Activated CD4-positive, alpha-beta T cell treated with anti-CD3 and anti-CD28 coated beads, Interleukin-2, amount 50 U/mL, for 48 hours (primary cell): ENCODE measurements at regions not wholly inside any gene's neighbourhood (a gene's known extent, or its start where the extent isn't known, plus 50 kb on each side); places are given as distances from the start of the nearest gene placed in this dataset.
"Not testable (repeated sequence)": the region's sequence is repeated elsewhere in the genome, so short reads cannot be mapped to it uniquely, and the experiment has no call there.

Experiments used
- DNase-seq, 2 experiments: peaks; one replicate each; pipeline ENCODE4 v3.0.0-alpha.2; 2020

GRCh38 chr4:8972635-8973034, 101.0 kb upstream of the HMX1 start:
- DNase-seq, result not testable (repeated sequence)

GRCh38 chr4:8965896-8966295, 94.3 kb upstream of the HMX1 start:
- not testable (repeated sequence) for DNase-seq

DNA sequence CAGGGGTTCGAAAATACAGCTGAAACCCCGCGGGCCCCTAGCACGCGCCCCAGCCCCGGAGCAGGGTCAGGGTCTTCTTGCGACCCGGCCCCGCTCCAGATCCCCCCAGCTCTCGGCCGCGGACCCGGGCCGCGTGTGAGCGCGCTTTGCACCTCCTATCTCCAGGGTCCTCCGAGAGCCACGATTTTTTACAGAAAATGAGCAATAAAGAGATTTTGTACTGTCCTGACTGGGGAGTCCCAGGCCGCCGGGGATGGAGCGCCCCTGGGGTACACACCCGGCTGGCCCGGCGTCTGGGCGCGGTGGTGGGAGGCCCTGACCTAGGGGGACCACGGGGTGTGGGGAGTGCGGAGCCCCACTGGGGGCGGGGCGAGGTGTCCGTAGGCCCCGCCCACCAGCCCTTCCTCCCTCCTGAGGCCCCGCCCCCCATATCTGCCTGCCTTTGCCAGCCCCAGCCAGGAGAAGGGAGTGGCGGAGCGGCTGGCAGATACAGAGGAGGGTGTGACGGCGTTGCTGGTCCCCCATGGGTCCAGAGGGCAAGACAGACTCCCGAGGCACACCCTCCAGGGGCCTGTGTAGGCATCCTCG, 92.7 kb upstream of the HMX1 start:
- DNase-seq, result peak; percentile 10 to 13

GRCh38 chr4:8963533-8963932, 91.9 kb upstream of the HMX1 start:
- not testable (repeated sequence) for DNase-seq

DNA sequence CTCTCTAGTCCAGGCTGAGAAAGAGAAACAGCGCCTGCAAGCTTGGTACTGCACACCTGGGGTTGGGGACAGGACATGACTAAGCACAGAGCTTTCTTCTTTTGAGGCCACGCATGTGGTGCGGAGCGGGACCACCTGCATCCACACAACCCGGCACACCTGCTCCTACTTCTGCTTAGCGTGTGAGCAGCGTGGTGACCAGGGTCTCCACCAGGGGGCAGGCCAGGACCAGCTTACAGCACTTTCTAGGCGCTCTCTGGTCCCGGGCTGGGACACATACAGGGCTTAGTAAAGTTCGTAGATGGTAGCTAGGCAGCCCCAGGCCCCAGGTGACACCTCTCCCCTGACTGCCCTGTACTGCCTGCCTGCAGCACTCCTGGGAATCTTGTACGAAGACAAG, 89.7 kb upstream of the HMX1 start:
- peak; percentile 74 to 79 for DNase-seq

GRCh38 chr4:8959471-8959870, 87.8 kb upstream of the HMX1 start:
- not testable (repeated sequence) for DNase-seq

DNA sequence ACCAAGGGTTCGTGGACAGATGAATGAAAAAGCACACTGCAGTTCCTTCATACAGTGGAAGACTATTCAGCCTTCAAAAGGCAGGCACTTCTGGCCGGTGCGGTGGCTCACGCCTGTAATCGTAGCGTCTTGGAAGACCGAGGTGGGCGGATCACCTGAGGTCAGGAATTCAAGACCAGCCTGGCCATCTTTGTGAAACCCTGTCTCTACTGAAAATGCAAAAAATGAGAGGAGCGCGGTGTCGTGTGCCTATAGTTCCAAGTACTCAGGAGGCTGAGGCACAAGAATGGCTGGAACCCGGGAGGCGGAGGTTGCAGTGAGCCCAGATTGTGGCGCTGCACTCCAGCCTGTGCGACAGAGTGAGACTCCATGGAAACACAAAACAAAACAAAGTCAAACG, 82.4 kb upstream of the HMX1 start:
- DNase-seq, result not testable (repeated sequence)

GRCh38 chr4:8952791-8953190, 81.2 kb upstream of the HMX1 start:
- DNase-seq, result not testable (repeated sequence)

DNA sequence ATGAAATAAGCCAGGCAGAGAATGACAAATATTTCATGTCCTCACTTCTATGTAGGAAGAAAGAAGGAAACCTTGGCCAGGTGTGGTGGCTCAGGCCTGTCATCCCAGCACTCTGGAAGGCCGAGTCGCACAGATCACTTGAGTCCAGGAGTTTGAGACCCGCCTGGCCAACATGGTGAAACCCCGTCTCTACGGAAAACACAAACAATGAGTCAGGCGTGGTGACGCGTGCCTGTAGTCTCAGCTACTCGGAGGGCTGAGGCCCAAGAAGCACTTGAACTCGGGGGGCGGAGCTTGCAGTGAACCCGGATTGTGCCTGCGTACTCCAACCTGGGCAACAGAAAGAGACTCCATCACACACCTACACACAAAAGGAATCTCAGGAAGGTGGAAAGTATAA, 80.5 kb upstream of the HMX1 start:
- DNase-seq, result not testable (repeated sequence)

- DNase-seq, result not testable (repeated sequence)
Measured at GRCh38 chr4:8945506-8945905, 73.9 kb upstream of the HMX1 start.

- DNase-seq, result not testable (repeated sequence)
Measured at GRCh38 chr4:8943367-8943766, 71.7 kb upstream of the HMX1 start.

GRCh38 chr4:8942088-8942487, 70.4 kb upstream of the HMX1 start:
- not testable (repeated sequence) for DNase-seq

GRCh38 chr4:8941492-8941805, 69.8 kb upstream of the HMX1 start:
- not testable (repeated sequence) for DNase-seq

- DNase-seq, result peak in 1 of 2 experiments; percentile 16
Measured at GRCh38 chr4:8940792-8941491, 69.3 kb upstream of the HMX1 start.

DNA sequence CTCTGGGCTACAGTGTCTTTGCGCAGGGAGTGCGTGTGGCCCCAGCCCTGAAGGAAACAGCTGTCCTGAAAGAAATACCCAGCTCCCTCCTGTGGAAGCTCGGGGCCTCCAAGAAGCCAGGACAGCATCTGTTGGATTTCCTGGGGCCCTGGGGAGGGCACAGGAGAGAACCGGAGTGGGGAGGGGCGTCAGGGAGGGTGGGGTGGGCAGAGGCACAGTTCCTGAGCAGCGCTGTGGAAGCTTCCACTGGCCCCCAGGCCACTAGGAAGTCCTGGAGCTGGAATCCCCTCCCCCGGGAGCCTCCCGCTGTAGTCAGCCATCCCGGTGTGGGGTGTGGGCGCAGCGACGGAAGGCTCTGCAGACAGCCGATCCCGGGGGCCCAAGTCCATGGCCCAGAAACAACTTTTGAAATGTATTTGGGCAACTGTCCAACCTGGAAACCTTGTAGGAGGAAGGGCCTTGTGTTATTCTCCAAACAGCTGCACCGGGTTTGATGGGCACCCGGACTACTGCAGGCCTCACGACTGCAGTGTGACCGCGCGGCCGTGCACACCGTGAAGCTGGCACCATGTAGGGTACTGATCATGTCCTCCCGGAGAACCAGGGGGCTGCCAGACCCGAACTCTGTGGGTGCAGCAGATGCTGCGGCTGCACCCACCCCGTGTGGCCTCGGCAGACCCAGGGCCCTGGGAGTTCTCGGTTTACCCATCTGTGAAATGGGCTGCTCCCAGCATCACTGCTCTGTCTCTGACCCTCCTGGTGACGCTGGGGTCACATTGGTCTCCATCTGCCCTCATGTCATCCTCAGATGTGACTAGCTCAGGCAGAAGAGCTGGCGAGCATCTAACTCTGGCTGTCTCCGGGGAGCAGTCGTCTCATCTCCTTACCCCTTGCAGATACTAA, 68.5 kb upstream of the HMX1 start:
- no peak for DNase-seq

DNA sequence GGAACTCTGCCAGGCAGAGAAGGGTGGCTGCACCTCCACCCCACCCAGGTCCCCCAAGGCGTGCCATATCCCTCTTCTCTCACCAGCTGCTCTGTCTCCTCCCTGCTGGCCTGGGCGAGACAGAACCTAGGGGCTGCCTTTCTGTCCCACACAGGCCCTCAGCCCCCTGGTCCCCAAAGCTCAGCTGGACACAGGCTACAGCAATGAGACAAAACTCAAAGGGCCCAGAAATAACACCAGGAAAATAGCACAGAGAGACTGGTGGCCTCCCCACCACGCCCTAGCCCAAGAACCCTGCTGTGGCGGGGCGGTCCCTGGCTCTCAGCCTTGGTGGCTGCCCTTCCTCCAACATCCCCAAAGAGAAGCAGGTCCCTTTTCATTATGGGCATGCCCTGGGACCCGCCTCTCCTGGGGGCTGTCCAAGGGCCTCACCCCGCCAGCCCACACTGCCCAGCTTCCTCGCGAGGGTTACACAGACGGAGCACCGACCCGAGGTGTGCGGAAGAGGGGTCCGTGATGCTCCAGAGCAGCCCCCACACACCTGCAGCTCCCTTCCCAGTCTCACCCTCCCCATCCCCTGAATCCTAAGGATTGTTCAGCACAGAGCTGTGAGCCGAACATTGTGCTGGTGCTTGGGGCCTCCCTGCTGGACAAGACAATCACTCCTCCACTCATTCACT, 67.7 kb upstream of the HMX1 start:
- DNase-seq, result no peak

GRCh38 chr4:8938623-8939022, 67.0 kb upstream of the HMX1 start:
- no peak for DNase-seq

DNA sequence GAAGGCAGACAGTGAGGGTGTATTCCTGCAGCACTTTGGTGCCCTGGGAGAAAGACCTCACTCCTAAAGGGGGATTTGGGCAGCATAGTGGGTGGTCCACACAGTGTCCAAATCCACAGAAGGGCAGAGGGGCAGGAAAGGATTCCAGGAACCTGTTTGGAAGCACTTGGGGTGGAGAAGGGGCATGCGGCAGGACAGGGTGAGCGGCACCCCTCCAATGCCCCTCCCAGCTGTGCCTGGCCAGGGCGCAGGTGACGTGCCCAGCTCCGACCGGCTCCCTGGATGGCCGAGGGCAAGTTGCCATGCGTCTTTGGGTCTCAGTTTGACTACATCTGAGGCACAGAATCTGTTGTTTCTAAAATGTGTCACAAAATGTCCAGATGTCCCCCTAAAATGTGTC, 66.5 kb upstream of the HMX1 start:
- no peak for DNase-seq

DNA sequence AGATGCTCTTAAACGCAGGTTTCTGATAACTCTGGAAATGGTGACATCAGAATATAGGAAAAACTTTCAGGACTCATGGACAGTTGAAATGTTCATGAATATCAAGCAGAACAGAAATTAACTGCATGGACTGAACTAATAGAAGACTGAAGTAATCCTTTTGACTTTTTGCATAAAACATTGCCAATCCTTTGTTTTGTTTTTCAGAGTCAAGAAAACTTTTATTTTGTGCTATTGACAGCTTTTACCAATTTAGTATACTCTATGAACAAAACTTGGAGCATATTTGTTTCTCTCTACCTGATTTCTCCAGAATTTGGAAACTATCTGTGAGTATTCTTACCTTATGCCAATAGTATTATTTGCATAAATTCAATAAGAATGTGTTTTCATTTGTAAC, 61.2 kb upstream of the HMX1 start:
- no peak for DNase-seq

- DNase-seq, result no peak
Measured at GRCh38 chr4:8928074-8928473, 56.4 kb upstream of the HMX1 start.

DNA sequence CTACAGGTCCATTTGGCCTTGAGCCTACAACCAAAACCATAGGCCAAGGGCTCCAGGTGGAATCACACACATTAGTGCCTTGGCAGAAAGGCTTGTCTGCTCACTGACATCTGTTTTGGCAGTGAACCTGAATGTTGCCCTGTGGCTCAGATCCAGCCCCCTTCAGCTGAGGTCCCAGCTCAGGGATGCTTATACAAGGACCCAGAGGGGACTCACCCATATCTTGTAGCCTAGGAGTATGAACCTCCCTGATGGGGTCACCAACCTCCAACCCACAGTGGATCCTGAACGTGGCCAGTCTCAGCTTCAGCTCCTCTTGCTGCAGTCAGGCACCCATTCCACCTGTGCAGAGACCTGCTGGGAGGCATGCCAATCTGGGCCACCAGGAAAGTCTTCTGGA, 50.8 kb upstream of the HMX1 start:
- DNase-seq, result no peak

DNA sequence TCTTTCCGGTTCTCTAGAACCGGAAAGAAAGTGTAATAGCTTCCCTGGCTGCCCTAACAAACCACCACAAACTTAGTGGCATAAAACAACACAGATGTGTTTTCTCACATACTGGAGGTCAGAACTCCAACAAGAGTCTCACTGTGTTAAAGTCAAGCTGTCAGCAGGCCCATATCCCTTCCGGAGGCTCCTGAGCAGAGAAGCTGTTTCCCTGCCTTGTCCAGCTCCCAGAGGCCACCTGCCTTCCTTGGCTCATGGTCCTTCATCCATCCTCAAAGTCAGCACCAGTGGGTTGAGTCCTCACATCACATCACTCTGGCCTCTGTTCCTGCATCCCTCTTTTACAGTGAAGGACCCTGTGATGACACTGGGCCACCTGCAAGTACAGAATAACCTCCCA, 49.8 kb upstream of the HMX1 start:
- DNase-seq, result no peak
